Keratinocyte (primary cell): ENCODE measurements at regions not wholly inside any gene's neighbourhood (a gene's known extent, or its start where the extent isn't known, plus 50 kb on each side); places are given as distances from the start of the nearest gene placed in this dataset.

Experiments used
- DNase-seq: peaks from one replicate; pipeline ENCODE4 v3.0.0-alpha.2; 2011; ENCODE audit warnings: low read depth, missing footprints, low spot score
- FAIRE-seq: peaks from 2 replicates; lab custom pipeline; 2011; peaks lifted over from hg19 to GRCh38; lab: Jason Lieb, UNC
- H2AFZ ChIP-seq: 2 replicates; pipeline ENCODE4 v1.6.0; 2012; ENCODE audit warnings: low read length, control low read depth, inconsistent platforms; ENCODE audit not compliant: control insufficient read depth
- H3K27ac ChIP-seq: 2 replicates; pipeline ENCODE4 v1.5.1; 2011; ENCODE audit warnings: low read length; ENCODE audit not compliant: control insufficient read depth, insufficient read depth
- H3K27me3 ChIP-seq: 3 replicates; pipeline ENCODE4 v1.6.0; 2011; ENCODE audit warnings: low read length; ENCODE audit not compliant: control insufficient read depth, insufficient read depth; ENCODE audit errors: extremely low read depth
- H3K36me3 ChIP-seq, 2 experiments: 2 replicates in 1 of 2; 3 replicates in 1 of 2; pipeline ENCODE4 v1.5.1; 2011; ENCODE audit warnings: low read length in 2 of 2, mild to moderate bottlenecking in 1 of 2; ENCODE audit not compliant: control insufficient read depth in 2 of 2, insufficient read depth in 2 of 2; ENCODE audit errors: extremely low read depth in 1 of 2
- H3K4me1 ChIP-seq: 3 replicates; pipeline ENCODE4 v1.5.1; 2011; ENCODE audit warnings: low read length; ENCODE audit not compliant: control insufficient read depth, insufficient read depth; ENCODE audit errors: extremely low read depth
- H3K4me2 ChIP-seq: 3 replicates; pipeline ENCODE4 v1.6.0; 2011; ENCODE audit warnings: low read depth, low read length; ENCODE audit not compliant: control insufficient read depth, insufficient read depth; ENCODE audit errors: extremely low read depth
- H3K4me3 ChIP-seq, 3 experiments: fragments of 200-600 bp in 1 of 3; sonication (generic) in 1 of 3; 2 replicates in 2 of 3; 3 replicates in 1 of 3; pipeline ENCODE4 v1.5.1; 2011 to 2016; ENCODE audit warnings: low read length in 3 of 3, mild to moderate bottlenecking in 3 of 3, control low read depth in 2 of 3, inconsistent platforms in 1 of 3, low read depth in 1 of 3, mixed read lengths in 1 of 3, mixed run types in 1 of 3, moderate library complexity in 1 of 3; ENCODE audit not compliant: control insufficient read depth in 2 of 3, insufficient read depth in 2 of 3; ENCODE audit errors: extremely low read depth in 1 of 3
- H3K79me2 ChIP-seq: 2 replicates; pipeline ENCODE4 v1.6.0; 2012; ENCODE audit warnings: low read length; ENCODE audit not compliant: control insufficient read depth, insufficient read depth
- H3K9ac ChIP-seq: 3 replicates; pipeline ENCODE4 v1.6.0; 2011; ENCODE audit warnings: low read length; ENCODE audit not compliant: control insufficient read depth, insufficient read depth; ENCODE audit errors: extremely low read depth
- H3K9me1 ChIP-seq: 3 replicates; pipeline ENCODE4 v1.6.0; 2011; ENCODE audit warnings: low read length; ENCODE audit not compliant: control insufficient read depth, insufficient read depth; ENCODE audit errors: extremely low read depth
- H3K9me3 ChIP-seq: 2 replicates; pipeline ENCODE4 v1.5.1; 2012; ENCODE audit warnings: low read depth, low read length; ENCODE audit not compliant: control insufficient read depth
- H4K20me1 ChIP-seq: 3 replicates; pipeline ENCODE4 v1.6.0; 2011; ENCODE audit warnings: low read length; ENCODE audit not compliant: control insufficient read depth, insufficient read depth; ENCODE audit errors: extremely low read depth
- CTCF ChIP-seq, 3 experiments: IDR thresholded peaks in 1 of 3; conservative IDR thresholded peaks in 1 of 3; optimal IDR thresholded peaks in 1 of 3; 2 replicates in 2 of 3; 3 replicates in 1 of 3; pipeline versions ENCODE3 to v1.5.1; 2011; ENCODE audit warnings: low read length in 3 of 3, mild to moderate bottlenecking in 3 of 3, moderate library complexity in 2 of 3, control low read depth in 1 of 3, inconsistent platforms in 1 of 3; ENCODE audit not compliant: insufficient read depth in 2 of 3; ENCODE audit errors: extremely low read depth in 1 of 3
- EZH2 ChIP-seq: IDR thresholded peaks from one replicate; pipeline ENCODE4 v1.6.1; 2012; ENCODE audit warnings: inconsistent platforms, mild to moderate bottlenecking, low read length, moderate library complexity
- dilution Hi-C: fragments of 300-500 bp; cut with MboI; formaldehyde crosslinking; loops from one replicate; pipeline ENCODE4 v1.7.0; 2020; ENCODE audit warnings: low sequenced_read_pairs; ENCODE audit not compliant: extremely low pct_ligation_motif_present

DNA sequence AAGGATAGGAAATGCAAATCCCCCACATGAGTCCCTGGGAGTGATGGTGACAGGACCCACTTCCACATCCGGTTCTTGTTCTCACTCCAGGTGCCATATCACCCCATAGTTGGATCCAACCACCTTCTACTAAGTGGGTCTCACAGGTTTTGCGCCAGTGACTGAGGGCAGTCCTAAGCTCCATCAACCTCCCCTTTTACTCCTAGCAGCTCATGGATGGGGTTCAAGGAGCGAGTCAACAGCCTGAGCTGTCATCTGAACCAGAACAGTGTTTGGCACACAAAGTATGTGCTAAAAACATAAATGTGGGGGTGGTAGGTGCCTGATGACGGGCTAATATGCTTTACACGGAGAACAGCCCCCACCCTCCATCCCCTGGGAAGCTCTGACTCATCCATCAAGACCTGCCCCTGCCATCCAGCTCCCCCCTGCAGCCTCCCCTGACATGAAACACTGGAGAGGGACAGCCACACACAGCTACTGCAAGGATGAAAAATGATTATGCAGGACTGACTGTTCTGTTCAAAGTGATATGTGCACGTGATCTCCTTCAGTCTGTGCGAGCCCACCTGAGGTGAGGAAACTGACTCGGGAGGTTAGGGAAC, 143.2 kb upstream of the CDH5 start:
- Histone ChIP-seq H2AFZ (no peak overlapping the region), H3K4me1 (peaks cover 6% of the 10 kb centered on the region), H4K20me1 (no peaks in the 10 kb centered on the region), H3K4me3 (no peak overlapping the region), H3K9ac (no peak overlapping the region), H3K79me2 (no peaks in the 10 kb centered on the region), H3K9me1 (no peaks in the 10 kb centered on the region), H3K4me2 (no peak overlapping the region), H3K9me3 (no peaks in the 10 kb centered on the region), H3K36me3 (no peaks in the 10 kb centered on the region), H3K27ac (no peak overlapping the region), H3K27me3 (no peaks in the 10 kb centered on the region)
- TF ChIP-seq EZH2: no peak
- TF ChIP-seq CTCF (optimal IDR thresholded peaks at IDR 0.05 in 1 of 3, IDR thresholded peaks at IDR 0.05 in 1 of 3, conservative IDR thresholded peaks at IDR 0.05 in 1 of 3; ENCODE audit: extremely low read depth in 1 of 3, insufficient read depth in 2 of 3, low read length in 3 of 3): no peak
- DNase-seq (no peak), FAIRE-seq (no peak)
- dilution Hi-C loops: no loop called here

DNA sequence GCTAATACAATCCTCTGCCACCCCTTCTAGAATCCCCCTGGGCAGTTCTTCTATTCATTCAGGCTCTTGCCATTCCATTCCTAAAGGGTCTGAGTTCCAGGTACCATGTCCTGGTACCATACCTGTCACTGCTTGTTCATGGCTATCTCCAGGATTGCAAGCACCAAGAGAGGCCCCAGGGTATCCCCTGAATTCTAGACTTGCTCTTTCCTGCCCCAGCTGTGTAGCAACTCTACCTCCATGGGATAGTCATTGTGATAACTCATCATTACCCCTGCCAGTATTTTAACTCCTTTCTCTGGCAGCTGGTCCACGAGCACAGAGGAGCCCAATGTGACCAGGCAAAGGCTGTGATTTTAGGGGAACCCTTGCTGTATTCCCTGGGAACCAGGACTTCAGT, 143.7 kb upstream of the CDH5 start:
- Histone ChIP-seq H3K27ac (no peak overlapping the region), H3K27me3 (no peaks in the 10 kb centered on the region), H3K4me2 (no peak overlapping the region), H3K79me2 (no peaks in the 10 kb centered on the region), H3K9me1 (no peaks in the 10 kb centered on the region), H3K36me3 (no peaks in the 10 kb centered on the region), H2AFZ (no peak overlapping the region), H3K9me3 (no peaks in the 10 kb centered on the region), H4K20me1 (no peaks in the 10 kb centered on the region), H3K4me3 (no peak overlapping the region), H3K4me1 (peaks cover 6% of the 10 kb centered on the region), H3K9ac (no peak overlapping the region)
- FAIRE-seq: peak; percentile 34
- dilution Hi-C loops: no loop called here
- DNase-seq: no peak
- TF ChIP-seq EZH2 (no peak), CTCF (optimal IDR thresholded peaks at IDR 0.05 in 1 of 3, IDR thresholded peaks at IDR 0.05 in 1 of 3, conservative IDR thresholded peaks at IDR 0.05 in 1 of 3; ENCODE audit: extremely low read depth in 1 of 3, insufficient read depth in 2 of 3, low read length in 3 of 3) (no peak)
